ENCODE measurements at regions not wholly inside any gene's neighbourhood (a gene's known extent, or its start where the extent isn't known, plus 50 kb on each side); places are given as distances from the start of the nearest gene placed in this dataset.

GRCh38 chr12:91441246-91441645, 258.6 kb upstream of the DCN start:
- TF ChIP-seq EZH2 (IDR thresholded peaks at IDR 0.05; ENCODE audit: low read depth) (no peak), CTCF (conservative IDR thresholded peaks at IDR 0.05) (no peak)

Data from PC-9 (cell line).